Fibroblast of skin of left biceps (primary cell): ENCODE measurements at regions not wholly inside any gene's neighbourhood (a gene's known extent, or its start where the extent isn't known, plus 50 kb on each side); places are given as distances from the start of the nearest gene placed in this dataset.
"Not testable (repeated sequence)": the region's sequence is repeated elsewhere in the genome, so short reads cannot be mapped to it uniquely, and the experiment has no call there.

Experiments
- DNase-seq, 2 experiments: peaks; one replicate each; pipeline ENCODE4 v3.0.0-alpha.2; 2013; ENCODE audit warnings: low read depth in 2 of 2

- DNase-seq, result no peak
These were observed 1166.7 kb downstream of the NCAM2 start for GRCh38 chr21:22164912-22165311.

- no peak for DNase-seq
These were observed 1176.5 kb downstream of the NCAM2 start for GRCh38 chr21:22174746-22175145.

GRCh38 chr21:22189278-22189677 is 1191.1 kb downstream of the NCAM2 start:
- no peak for DNase-seq

- no peak for DNase-seq
These were observed 1193.4 kb downstream of the NCAM2 start for GRCh38 chr21:22191581-22191980.

GRCh38 chr21:22192766-22193165 is 1194.6 kb downstream of the NCAM2 start:
- no peak for DNase-seq

- not testable (repeated sequence) for DNase-seq
These were observed 1196.8 kb downstream of the NCAM2 start for GRCh38 chr21:22194986-22195385.

GRCh38 chr21:22200378-22201092 is 1202.3 kb downstream of the NCAM2 start:
- no peak for DNase-seq

- DNase-seq, result no peak
These were observed 1202.9 kb downstream of the NCAM2 start for GRCh38 chr21:22201126-22201525.

GRCh38 chr21:22201669-22202068 is 1203.5 kb downstream of the NCAM2 start:
- no peak for DNase-seq

GRCh38 chr21:22209304-22209700 is 1211.1 kb downstream of the NCAM2 start:
- no peak for DNase-seq

GRCh38 chr21:22211943-22212342 is 1213.7 kb downstream of the NCAM2 start:
- no peak for DNase-seq

- no peak for DNase-seq
These were observed 1225.2 kb downstream of the NCAM2 start for GRCh38 chr21:22223385-22223784.

- no peak for DNase-seq
These were observed 1226.1 kb downstream of the NCAM2 start for GRCh38 chr21:22224261-22224660.

- no peak for DNase-seq
These were observed 1227.1 kb downstream of the NCAM2 start for GRCh38 chr21:22225299-22225698.

- DNase-seq, result no peak
These were observed 1232.8 kb downstream of the NCAM2 start for GRCh38 chr21:22231013-22231412.

GRCh38 chr21:22235866-22236590 is 1237.8 kb downstream of the NCAM2 start:
- DNase-seq, result no peak

GRCh38 chr21:22244516-22244915 is 1246.3 kb downstream of the NCAM2 start:
- no peak for DNase-seq

- no peak for DNase-seq
These were observed 1252.1 kb downstream of the NCAM2 start for GRCh38 chr21:22250355-22250754.

GRCh38 chr21:22253761-22254160 is 1255.6 kb downstream of the NCAM2 start:
- DNase-seq, result no peak

- DNase-seq, result no peak
These were observed 1260.6 kb downstream of the NCAM2 start for GRCh38 chr21:22258821-22259220.

GRCh38 chr21:22260274-22260673 is 1262.1 kb downstream of the NCAM2 start:
- no peak for DNase-seq

- no peak for DNase-seq
These were observed 1265.7 kb downstream of the NCAM2 start for GRCh38 chr21:22263890-22264289.

- DNase-seq, result no peak
These were observed 1279.1 kb downstream of the NCAM2 start for GRCh38 chr21:22277341-22277740.
